Skin of body (tissue), 1 donor: ENCODE measurements at regions not wholly inside any gene's neighbourhood (a gene's known extent, or its start where the extent isn't known, plus 50 kb on each side); places are given as distances from the start of the nearest gene placed in this dataset.

Experiments
- DNase-seq: peaks from one replicate; lab custom pipeline; 2025; lab: John Stamatoyannopoulos, UW

DNA sequence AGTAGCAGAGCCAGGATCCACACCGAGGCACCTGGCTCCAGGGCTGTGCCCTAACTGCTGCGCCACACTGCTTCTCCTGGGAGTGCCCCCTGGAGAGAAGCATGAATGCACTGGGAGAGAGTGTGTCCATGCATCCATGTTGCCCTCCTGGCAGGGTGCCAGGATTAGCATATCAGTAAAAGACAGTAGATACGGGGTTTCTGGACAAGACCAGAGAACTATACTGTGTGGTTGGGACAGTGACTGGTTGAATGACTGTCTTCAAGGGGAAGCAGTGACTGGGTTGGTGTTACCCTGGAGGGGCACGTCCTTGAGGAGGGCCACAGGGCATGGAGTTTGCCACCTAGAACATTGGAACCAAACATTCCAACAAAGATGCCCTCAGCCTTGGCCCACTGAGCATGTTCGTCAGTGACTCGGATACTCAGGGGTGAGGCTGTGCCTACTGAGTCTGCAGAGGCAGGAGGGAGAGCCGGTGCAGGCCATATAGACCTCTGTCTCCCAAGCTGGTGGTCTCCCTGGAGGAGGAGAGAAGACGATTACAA lies 288.8 kb downstream of the CDC5L start:
- DNase-seq = no peak

DNA sequence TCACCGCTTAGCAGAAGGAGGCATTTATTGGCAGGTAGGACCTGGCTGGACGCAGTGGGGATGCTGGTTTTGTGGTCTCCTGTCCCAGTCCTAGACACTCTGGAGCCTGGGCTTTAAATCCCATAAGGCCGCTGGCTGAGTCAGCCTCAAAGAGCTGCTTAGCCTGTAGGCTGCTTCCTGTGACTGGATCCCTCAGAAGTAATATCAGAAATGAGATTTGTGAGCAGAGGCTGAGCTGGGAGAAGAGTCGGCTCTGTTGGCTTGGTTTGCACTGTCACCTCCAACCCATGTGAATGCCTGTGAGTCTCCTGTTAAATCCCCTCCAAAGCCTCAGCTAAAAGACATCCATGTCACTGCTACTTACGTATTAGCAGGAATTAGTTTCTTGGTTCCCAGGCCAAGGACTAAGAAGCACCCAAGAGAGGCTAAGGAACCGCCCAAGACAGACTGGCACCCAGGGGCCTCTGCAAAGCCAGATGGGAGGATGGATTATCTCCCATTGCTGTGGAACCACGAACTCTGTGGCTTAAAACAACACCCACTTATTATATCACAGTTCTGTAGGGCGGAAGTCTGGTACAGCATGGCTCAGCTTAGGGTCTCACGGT lies 289.4 kb downstream of the CDC5L start:
- no peak for DNase-seq

DNA sequence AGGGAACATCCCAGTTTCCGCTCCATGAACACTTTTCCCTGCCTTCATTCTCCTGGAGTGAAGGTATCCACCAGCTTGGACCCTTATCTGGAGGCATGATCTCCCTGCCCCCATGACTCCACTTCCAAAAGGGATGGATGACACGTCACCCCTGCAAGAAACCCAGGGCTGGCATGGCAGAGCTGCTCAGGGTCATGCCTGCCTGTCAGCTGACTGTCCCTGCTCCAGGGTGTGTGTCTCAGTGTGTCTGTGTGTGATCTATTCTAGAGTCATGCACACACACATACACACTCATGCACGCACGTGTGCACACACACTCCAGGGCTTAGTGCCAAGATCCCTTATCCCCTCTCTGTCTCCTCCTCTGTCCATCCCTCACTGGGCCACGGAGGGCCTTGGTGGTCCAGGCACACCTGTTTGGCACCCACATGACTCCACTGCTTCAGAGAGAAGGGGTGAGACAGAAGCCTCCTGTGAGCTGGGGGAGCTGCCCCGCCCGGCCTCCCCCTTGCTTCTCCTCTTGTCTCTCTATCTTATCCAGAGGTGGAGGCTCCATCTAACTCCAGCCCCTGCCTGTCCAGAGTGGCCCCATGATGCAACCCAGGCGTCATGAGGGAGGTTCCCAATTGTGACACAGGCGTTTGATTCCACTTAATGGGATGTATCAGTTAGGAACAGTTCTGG lies 290.9 kb downstream of the CDC5L start:
- DNase-seq = no peak

DNA sequence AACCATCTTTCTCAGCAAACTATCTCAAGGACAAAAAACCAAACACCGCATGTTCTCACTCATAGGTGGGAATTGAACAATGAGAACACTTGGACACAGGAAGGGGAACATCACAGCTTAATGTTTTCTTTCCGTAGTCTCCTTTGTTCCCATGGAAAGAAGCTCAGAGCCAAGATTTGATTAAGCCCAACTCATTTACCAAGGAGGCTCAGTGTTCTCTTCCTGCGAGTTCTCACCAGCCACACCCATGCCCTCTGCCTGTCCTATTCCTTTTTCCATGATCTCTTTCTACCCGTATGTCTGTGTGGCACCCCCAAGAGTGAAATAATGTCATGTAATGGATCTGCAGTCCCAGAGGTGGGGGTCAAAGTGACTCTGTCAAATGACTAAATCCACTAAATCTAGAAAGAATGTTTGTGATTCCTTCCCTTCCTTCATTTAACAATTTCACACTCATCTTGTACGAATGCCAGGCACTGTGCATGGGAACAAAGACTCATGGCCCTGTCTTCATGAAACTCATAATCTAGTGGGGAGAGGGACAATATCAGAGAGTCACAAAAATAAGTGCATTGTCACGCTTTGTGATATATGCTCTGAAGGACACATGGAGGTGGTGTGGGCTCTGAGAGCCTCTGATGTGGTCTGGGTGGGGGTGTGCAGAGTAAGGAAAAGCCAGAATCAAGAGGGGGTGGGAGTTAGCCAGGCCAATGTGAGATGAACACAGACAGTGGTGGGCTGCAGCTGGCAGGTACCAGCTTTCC lies 292.1 kb downstream of the CDC5L start:
- DNase-seq = no peak

DNA sequence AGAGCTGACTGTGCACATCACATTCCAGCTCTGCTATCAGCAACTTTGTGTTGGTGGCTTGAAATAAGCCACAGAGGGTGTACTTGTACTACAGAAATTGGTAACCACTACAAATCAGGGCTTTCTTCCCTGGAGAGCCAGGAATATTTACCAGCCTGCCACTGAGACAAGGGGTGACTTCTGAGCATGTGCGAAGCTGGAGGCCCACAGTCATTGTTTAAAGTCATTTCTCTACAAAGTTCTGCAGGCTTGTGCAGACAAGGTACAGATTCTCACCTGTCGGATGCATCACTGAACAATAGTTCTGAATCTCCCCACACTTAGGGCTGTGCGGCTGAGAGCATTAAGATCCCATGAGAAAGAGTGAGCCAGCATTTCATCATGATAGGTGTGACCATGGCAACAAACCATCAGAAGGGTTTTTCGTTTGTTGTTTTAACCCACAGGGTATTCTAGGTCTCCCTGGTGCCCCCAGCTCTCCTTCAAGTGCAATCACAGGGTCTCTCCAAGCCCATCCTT lies 292.8 kb downstream of the CDC5L start:
- no peak for DNase-seq

DNA sequence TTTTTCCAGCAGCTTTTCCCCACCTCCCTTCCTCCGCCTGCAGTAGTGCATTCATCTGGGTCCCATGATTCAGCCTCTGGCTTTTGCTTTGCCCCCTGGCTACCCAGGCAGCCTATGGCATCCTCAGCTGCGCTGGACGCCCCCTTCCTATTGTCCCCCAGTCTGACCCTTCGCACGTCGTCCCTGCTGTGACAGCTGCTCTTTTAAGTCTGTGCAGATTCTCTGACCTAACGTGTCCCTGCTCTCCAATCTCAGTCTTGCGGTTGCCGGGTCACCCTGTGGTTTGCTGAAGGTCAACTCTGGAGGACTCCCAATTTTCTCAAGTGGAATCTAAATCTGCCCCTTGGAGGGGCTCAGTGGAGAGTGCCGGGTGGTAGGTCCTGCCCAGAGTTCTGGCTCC lies 294.3 kb downstream of the CDC5L start:
- DNase-seq = no peak

DNA sequence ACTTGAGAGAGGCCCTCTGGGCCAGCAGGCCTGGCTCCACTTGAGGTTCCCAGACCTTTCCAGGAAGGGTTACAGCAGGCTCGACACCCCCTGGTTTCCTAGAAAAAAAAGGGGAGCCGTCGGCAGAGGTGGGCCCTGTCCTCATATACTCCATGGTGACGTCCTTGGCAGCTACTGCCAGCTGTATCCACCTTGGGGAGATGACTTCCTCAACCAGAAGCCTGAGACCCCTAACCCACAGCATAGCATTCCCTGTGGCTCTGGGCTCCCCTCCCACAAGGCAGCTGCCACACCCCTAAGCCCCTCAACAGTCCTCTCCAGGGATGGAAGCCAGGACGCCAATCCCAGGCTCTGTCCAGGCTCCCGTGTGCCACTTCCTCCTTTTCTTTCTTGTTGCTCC lies 294.8 kb downstream of the CDC5L start:
- no peak for DNase-seq

DNA sequence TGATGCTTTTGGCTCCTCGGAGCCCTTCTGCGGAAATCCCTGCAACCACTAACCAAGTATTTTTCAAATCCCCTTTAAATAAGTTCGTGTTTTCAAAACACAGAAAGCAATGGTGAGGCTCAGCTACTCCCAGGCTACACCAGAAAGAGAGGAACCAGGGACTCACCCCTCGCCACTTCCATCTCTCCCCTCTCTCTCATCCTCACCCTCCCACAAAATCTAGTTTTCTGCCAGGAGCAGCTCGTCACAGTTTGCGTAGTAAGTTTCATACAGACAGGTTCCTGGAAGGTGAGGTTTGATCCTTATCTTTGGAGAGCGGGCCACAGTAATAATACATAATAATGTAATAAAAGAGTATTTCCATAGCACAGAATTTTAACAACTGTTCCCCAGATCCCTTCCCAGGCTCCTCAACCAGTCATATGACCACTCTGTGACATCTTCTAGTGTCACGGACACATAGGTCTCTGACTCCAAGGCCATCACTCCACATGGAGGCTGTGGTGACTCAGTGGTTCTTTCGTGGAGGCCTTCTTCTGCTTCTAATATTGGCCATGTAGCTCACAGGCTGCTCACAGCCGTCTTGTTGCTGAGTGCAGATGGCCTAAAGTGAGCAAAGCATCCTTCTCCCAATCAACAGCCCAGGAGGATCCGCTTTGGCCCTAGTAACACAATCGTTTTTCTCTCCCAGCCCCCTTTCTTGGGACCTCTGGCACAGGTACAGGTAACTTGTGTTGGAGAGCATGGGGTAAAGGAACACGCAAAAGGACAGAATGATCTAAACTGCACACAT lies 295.7 kb downstream of the CDC5L start:
- DNase-seq = no peak

DNA sequence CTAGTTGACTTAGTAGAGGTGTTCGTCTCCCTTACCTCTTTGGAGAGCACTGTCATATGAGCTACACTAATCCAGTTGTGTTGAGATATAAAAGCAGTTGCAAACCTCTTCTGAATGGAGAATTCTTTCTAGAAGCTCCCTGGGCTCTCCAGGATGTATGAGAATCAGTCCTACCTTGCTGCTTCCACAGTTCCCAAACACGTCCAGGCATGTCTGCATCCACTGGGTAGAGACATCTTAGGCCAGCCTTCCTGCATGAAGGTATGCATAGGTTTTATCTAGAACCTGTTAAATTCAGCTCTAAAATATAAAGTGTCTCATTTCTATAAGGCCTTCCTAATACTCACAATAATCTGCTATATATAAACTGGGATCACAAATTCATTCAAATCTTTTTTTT lies 297.7 kb downstream of the CDC5L start:
- DNase-seq = no peak

DNA sequence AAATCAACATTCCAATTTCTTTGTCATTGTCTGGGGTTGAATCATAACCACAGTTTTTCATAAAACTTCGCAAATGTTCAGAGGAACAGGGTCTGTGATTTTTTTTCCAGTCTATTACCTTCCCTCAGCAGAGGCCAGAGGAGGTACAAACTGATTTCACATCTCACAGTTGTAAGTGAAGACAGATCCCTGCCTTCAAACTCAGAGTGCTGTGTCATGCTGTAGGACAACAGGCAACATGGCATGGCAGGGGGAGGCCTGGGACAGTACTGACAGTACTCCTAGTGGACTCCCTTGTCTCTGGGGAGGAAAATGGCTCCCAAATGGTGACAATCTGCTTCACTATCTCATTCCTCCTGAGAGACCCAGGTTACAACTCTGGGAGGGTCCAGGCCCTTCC lies 308.6 kb downstream of the CDC5L start:
- DNase-seq = no peak

DNA sequence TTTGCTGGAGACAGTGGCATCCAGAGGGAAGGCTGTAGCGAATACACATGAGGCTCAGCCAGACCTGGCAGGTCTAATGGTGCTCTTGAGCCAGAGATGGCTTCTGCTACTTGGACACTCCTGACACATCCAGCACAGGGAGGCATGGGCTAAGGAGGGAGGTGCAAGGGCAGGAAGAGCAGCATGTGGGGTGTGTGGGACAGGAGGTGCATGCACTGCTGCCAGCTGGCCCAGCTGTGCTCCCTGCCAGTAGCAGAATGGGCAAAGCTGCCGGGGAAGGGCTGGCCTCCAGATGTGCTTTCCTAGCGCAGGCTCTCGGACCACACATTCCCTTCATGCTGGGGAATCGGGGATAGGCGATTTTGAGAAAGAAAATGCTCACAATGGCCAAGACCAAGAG lies 309.2 kb downstream of the CDC5L start:
- DNase-seq = no peak

DNA sequence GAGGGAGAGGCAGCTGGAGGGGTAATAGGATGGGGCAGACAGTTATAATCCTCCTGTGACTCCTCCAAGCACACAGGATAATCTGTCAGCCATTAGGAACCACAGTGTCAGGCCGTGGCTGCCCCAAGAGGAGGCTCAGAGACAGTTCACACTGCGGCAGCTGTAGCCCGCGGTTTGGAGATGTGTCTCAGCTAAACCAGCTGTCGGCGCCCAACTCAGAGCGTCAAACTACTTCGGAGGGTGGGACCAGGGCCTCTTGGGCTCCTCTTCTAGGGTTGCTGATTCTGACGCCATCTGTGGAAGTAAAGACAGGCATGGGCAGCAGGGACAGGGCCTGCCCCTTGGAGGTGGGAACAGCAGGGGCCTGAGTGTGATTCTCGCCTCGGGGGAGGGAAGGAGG lies 309.8 kb downstream of the CDC5L start:
- DNase-seq = peak; percentile 22

DNA sequence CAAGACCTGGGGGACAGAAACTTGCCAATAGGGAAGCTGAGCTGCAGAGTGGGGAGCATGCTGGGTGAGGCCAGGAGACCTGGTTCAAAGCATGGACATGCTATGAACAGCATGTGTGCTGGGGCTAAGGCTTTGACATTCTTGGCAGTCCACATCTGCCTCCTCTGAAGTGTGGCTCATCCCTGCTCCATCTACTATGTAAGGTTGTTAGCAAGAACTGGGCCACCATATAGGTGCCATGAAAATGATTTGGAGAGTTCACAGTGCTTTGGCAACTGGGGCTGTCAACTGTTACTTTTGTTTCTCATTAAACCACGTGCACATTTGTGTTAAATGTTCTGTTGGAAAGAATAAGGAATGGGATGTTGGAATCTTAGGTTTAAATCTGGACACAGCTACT lies 311.1 kb downstream of the CDC5L start:
- no peak for DNase-seq

DNA sequence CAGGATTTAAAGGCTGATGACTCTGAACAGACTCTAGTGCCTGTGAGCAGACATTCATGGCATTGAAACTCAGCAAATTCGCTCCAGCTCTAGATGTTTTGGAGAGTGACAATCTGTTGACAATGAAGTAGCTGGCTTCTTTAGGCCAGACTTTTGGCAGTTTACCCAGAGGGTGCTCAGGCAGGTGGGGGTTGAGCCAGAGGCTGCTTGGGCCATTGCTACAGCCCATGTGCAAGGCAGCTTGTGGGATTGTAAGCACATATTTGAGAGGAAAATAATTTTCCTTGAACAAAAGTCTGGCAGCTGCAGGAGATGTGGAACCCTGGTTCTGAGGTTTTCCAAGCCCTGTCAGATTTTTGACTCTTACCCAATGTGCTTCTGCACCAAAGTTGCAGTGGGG lies 311.6 kb downstream of the CDC5L start:
- DNase-seq = peak; percentile 82

DNA sequence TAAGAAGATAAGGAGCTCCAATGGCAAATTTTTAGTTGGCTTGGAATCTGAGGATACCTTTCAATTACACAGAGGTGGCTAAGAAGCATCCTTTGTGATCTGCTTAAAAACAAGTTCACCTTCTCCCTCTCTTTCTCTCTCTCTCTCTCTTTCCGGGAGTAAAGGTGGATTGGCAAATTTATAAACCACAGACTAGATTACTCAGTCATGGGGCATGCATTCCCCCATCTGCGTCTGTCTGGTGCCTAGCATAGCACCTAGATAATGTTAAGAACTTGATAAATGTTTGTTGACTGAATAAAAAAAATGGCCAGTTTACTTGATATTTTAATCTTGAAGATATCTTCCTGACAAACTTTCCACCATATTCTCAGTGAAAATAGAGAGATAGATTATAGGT lies 312.3 kb downstream of the CDC5L start:
- DNase-seq = no peak

DNA sequence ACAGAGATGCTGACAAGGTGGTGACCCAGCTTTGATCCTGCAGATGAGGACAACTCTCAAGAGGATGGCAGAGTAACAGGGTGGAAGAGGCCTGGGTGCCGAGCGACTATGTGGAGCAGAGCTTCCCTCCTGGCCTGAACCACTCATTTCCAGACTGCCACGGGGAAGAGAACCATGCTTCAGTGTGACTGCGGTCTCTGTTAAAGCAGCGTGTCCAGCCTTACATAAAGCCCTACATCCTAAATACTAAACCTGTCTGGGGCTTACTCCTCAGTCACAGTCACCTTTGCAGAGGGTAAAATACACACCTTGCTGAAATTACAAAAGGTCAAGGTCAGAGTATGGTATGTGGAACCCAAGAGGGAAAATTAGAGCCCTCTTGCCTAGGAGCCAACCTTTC lies 312.9 kb downstream of the CDC5L start:
- no peak for DNase-seq

DNA sequence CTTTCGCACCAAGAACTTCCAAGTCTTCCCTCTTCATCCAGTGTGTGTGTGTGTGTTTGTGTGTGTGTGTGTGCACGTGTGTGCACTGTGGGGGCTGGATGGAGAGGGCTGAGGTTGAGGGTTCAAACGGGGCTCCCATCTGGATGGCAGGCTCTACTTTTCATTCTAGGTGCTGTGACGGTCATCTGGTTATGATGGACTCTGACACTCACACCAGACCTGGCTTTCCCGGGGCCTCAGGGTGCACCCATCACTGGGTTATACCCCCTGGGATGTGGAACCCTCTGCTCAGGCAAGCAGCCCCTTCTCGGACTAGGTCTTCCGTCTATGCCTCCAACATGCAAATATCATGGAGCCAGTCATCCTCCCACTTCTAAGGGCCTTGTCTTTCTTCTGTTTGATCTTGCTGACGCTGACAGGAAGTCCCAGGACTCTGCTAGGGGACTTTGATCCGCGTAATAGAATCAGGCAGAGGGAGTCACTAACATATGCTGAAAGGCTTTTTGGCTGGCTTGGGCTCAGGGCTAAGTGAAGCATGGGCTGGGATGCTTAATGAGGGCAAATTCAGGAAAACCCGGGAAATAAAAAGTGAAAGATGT lies 313.6 kb downstream of the CDC5L start:
- no peak for DNase-seq

DNA sequence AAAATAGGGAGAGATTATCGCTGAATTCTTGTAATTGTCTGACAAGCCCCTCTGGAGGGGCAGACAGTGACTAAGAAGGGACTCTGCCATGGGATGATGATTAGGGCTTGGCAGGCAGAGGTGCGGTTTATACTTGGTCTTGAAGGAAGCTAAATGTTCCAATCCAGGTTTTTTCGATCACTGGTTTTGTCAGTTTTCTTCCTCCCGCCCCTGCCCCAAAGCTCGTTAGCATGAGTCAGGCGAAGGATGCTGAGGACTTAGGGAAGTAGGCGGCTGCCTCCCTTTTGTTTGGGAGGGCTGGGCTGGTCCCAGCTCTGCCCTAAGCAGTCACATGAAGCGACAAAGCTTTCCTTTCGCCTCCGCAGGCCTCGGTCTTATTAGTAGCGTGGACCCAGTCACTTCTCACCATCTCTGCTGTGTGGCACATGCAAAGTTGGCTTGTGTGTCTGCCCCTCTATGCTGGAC lies 314.2 kb downstream of the CDC5L start:
- no peak for DNase-seq

DNA sequence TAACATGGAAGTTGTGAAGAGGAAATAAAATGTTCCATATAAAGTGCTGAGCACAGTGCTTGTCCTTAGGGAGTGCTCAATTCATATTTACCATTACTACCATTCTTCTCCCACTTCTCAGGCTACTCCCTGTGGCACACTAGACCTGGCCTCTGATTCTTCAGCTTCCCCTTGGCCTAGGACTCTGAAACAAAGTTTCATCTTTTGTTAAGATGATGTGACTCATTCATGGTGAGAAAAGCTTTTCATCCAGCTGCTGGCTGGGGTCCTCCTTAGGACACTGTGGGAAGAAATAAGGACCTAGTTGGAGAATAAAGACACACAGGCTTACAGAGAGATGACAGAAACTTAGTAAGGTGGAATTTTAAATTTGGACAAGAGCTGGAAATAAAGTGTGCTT lies 314.8 kb downstream of the CDC5L start:
- no peak for DNase-seq

DNA sequence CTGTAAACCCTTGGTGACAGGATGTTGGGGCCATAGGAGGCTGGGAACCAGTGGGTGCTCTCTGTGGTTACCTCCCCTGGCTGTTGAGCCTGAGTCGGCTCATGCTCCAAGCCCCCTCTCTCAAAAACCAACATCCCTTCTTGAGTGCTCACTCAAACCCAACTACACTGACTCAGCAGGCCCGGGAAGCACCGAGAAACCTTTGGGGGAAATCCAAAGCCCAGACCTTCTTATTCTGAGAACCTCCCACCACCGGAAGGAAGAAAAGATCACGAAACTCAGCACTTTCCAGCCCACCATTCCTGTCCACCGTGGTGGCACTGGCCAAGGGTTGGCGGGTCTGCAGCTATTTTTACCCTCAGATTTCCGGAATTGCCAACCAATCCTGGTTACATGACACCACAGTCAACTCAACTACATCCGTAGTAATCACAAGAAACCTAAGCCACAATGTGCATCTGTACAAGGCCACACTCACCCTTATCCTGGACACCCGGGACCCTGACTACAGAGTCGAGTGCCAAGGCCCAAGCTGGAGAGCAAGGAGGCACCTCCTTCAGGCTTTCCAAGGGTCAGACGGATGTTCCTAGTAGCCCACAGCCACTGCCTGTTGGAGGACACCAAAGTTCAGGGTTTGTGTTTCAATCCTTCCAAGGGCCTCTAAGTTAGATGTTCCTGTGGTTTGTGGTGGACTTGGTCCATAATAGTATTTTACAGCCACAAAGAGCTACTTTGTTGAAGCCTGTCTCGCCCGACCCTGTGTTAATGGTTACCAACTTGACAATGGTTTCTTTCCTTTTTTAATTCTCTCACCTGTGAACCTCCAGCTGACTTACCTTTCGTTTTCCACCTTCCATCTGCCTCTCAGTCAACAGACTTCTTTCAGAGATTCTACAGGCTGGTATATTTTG lies 317.0 kb downstream of the CDC5L start:
- no peak for DNase-seq
